ENCODE measurements at regions not wholly inside any gene's neighbourhood (a gene's known extent, or its start where the extent isn't known, plus 50 kb on each side); places are given as distances from the start of the nearest gene placed in this dataset.

GRCh38 chr3:157594413-157594812 is 91.2 kb upstream of the VEPH1 start:
- DNase-seq (ENCODE audit: low spot score), result no peak
- TF ChIP-seq, protein P1, sequence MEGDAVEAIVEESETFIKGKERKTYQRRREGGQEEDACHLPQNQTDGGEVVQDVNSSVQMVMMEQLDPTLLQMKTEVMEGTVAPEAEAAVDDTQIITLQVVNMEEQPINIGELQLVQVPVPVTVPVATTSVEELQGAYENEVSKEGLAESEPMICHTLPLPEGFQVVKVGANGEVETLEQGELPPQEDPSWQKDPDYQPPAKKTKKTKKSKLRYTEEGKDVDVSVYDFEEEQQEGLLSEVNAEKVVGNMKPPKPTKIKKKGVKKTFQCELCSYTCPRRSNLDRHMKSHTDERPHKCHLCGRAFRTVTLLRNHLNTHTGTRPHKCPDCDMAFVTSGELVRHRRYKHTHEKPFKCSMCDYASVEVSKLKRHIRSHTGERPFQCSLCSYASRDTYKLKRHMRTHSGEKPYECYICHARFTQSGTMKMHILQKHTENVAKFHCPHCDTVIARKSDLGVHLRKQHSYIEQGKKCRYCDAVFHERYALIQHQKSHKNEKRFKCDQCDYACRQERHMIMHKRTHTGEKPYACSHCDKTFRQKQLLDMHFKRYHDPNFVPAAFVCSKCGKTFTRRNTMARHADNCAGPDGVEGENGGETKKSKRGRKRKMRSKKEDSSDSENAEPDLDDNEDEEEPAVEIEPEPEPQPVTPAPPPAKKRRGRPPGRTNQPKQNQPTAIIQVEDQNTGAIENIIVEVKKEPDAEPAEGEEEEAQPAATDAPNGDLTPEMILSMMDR (IDR thresholded peaks at IDR 0.05; ENCODE audit: extremely low read depth, missing control alignments), result no peak

GRCh38 chr3:157592769-157593168 is 89.6 kb upstream of the VEPH1 start:
- DNase-seq (ENCODE audit: low spot score), result no peak
- TF ChIP-seq, protein P1 (IDR thresholded peaks at IDR 0.05; ENCODE audit: extremely low read depth, missing control alignments), result no peak

DNA sequence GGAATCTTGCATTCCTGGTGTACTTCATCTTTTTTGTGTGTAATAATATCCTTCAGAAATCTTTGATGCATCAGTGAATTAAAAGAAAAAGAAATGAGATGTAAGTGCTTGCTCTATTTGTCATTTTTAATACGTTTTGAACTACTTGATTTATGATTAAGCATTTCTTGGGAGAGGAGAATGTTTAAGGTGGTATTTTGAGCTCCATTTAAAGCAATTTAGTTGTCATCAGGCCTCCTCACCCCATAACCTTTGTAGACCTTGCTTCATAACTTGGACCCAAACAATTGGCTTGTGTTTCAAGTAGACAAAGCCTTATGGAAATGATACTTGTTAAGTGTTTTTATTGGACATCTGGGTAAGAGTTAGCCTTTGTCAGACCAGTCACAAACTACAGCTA is 87.1 kb upstream of the VEPH1 start:
- TF ChIP-seq, protein P1 (IDR thresholded peaks at IDR 0.05; ENCODE audit: extremely low read depth, missing control alignments), result no peak
- DNase-seq (ENCODE audit: low spot score), result no peak

- DNase-seq (ENCODE audit: low spot score), result no peak
Measured at GRCh38 chr3:157589211-157589610, 86.0 kb upstream of the VEPH1 start.

DNA sequence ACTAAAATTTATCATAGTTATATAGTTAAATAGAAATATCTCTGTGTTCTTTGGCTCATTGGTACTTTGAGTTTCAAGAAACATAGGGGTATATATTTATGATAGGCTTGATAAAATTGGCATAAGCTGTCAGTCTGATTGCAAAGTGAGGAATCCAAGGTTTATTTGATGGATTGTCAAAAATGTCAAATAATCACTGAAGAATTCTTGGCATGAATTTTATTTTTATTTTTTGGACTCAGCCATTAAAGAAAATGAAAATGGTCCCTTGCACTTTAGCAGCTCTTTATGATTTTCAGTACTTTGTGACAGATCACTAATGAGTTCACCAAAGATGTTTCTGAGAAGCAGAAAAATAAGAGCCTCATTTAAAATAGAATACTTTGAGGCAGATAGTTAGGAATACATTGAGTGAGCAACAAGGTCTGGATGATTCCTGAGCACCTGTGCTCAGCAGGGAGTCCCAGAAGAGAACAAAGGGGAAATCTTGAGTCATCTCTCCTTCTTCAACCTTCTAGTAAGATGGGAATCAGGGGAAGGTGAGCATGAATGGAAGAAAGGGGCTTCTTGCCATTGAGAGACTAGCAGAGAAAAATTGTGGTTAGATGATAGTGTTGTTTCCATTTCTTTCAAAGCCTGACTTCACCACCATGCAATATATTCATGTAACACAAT is 85.3 kb upstream of the VEPH1 start:
- TF ChIP-seq, protein P1 (IDR thresholded peaks at IDR 0.05; ENCODE audit: extremely low read depth, missing control alignments), result no peak
- DNase-seq (ENCODE audit: low spot score), result no peak

More at GRCh38 chr3:157589211-157589610, 86.0 kb upstream of the VEPH1 start:
- TF ChIP-seq, protein P1 (IDR thresholded peaks at IDR 0.05; ENCODE audit: extremely low read depth, missing control alignments), result no peak

- TF ChIP-seq, protein P1 (IDR thresholded peaks at IDR 0.05; ENCODE audit: extremely low read depth, missing control alignments), result no peak
- DNase-seq (ENCODE audit: low spot score), result no peak
Measured at GRCh38 chr3:157586293-157586692, 83.1 kb upstream of the VEPH1 start.

DNA sequence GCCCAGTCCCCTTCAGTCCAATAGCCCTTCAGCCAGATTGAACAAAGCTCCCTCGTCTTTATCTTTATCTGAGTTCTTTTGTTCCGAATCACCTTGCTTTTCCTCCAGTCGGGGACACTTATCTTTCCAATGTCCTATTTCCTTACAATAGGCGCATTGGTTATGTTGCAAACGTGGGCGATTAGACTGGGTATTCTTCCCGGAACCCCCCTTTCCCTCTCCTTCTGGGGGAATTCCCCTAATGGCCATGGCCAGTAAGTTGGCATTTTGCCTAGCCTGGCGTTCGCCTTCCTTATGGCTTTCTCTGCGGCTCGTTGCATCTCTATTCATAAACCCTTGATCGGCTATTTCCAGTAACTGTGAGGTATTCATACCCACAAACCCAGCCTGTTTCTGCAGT is 82.2 kb upstream of the VEPH1 start:
- TF ChIP-seq, protein P1 (IDR thresholded peaks at IDR 0.05; ENCODE audit: extremely low read depth, missing control alignments), result no peak
- no peak for DNase-seq (ENCODE audit: low spot score)
